Activated CD8-positive, alpha-beta memory T cell treated with anti-CD3 and anti-CD28 coated beads, Interleukin-2, amount 50 U/mL, for 48 hours (primary cell): ENCODE measurements at regions not wholly inside any gene's neighbourhood (a gene's known extent, or its start where the extent isn't known, plus 50 kb on each side); places are given as distances from the start of the nearest gene placed in this dataset.

Source experiments
- DNase-seq: peaks from one replicate; pipeline ENCODE4 v3.0.0-alpha.2; 2020

DNA sequence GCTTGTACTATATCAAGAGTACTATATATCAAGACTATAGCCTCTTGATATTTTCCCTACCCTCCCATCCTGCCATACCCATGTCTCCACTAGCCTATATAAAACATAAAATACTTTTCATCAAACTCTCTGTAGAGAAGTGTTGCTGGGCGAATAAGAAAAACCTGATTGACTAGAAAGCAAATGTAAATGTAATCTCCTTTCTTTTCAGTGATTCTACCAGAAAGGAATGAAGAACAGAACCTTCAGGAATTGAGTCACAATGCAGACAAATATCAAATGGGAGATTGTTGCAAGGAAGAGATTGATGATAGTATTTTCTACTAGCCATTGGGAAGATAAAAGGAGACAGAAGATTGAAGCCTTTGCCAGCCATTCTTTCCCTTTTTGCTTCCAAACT, 89.2 kb downstream of the KCNRG start:
- DNase-seq = no peak

DNA sequence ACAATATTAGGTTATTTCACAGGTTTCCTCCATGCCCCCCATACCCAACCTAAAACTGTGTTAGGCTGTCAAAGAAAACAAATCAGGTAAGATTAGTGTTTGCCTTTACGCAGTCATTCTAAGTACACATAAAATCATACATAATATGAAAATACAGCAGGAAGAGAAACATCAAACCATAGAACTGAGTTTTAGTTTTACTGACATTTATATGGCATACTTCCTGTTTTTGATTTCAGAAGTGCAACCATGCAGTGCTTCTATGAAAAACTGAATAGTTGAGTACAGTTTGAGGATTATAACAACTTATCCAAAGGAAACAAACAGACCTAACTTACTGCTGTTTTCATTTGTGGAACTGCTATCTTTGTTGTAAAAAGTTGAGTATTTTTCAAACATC, 91.3 kb downstream of the KCNRG start:
- DNase-seq = no peak

- no peak for DNase-seq
Observed at GRCh38 chr13:50107205-50107604, 92.0 kb downstream of the KCNRG start.

- no peak for DNase-seq
Observed at GRCh38 chr13:50114961-50115360, 99.7 kb downstream of the KCNRG start.

DNA sequence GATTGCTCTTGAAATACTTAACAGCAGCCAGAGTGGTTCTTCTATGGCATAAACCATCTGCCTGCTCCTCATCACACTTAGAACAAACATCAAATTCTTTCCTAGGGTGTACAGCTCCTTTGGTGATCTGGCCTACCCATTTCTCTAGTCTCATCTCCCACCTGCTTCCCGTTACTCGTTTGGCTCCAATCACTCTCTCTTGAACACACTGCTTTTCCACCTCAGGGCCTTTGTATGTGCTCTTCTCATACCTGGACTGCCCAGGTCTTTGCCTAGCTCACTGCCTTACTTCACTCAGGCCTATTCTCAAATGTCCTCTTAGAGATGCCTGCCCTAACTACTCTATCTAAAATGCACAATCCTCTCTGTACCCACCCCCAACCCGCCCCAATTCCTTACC, 100.5 kb downstream of the KCNRG start:
- DNase-seq = no peak

DNA sequence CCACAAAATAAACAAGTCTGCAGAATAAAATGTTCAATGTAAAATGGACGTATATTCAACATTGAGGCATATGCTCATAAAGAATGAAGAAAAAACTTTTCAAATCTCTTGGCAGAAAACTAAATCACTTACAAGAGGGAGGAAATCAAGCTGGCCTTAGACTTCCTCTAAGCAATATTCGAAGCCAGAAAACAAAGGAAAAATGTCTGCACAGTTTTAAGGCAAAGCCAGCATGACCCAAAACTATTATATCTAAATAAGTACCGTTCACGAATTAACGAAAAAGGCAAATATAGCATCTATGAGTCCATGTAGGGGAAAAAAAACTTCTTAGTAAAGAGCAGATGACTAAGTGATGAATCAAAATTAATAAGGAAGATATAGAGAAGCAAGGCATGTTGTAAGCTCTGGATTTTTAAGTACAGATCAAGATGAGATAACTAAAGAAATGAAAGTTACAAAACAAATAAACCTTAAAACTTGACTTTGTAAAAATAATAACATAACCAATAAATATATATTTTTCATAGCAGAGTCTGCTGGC, 101.3 kb downstream of the KCNRG start:
- DNase-seq = no peak

GRCh38 chr13:50119591-50119990, 104.3 kb downstream of the KCNRG start:
- no peak for DNase-seq

GRCh38 chr13:50122455-50122854, 107.2 kb downstream of the KCNRG start:
- DNase-seq = no peak

DNA sequence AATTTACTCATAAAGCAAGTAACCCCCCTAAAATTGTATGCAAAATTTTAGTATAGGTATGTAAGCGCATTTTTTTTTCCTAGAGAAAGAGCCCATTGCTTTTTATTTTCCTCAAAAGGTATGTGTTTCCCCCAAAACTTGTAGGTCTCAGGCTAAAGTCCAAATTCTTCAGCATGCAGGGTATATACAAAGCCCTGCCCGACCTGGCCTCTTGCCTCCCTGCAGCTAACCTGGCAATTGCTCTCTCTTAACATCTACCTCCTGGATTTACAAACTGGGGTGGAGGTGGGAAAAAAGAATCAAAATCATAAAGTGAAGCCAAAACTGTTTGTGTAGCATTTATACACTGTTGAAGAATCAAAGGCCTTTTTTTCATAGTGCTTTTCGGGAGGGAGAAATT, 107.8 kb downstream of the KCNRG start:
- no peak for DNase-seq

GRCh38 chr13:50123515-50123861, 108.2 kb downstream of the KCNRG start:
- DNase-seq = no peak

- peak; percentile 78 for DNase-seq
Observed at GRCh38 chr13:50123862-50124535, 108.8 kb downstream of the KCNRG start.

DNA sequence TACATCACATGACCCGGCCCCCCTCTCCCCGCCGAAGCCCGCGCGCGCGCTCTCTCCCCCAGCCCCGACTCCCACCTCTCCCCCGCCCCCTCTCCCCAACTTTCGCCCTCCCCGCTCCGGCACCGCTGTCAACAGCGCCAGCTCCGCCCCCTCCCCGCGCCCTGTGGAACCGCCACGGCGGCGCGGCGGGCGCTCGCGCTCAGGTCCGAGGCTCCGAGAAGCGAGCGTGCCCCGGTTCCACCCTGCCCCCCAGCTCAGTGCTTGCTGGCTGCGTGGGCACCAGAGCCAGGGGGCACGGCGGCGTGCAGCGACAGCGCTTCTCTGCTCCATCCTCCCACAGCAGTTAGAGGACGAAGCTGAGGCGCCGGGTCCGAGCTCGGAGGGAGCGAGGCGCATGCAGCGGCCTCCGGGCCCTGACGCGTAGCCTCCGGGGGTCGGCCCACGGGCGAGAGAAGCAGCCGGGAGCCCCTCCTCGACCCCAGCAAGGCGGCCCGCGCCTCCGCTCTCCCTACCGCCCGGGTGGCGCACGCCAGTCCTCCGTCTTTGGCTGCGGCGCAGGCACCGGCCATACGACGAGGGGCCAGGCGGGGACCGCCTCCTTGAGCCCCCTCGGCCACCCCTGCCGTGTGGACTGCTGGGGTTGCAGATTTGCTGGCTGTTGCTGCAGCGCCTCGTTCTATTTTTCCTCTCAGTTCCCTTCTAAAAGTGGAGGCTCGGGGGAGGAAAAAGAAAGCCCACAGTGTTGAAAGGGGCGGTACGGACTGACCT, 109.5 kb downstream of the KCNRG start:
- peak; percentile 90 for DNase-seq

- DNase-seq = no peak
Observed at GRCh38 chr13:50125304-50125553, 110.0 kb downstream of the KCNRG start.

- DNase-seq = peak; percentile 84
Observed at GRCh38 chr13:50125554-50126262, 110.5 kb downstream of the KCNRG start.

- no peak for DNase-seq
Observed at GRCh38 chr13:50126263-50126992, 111.2 kb downstream of the KCNRG start.

DNA sequence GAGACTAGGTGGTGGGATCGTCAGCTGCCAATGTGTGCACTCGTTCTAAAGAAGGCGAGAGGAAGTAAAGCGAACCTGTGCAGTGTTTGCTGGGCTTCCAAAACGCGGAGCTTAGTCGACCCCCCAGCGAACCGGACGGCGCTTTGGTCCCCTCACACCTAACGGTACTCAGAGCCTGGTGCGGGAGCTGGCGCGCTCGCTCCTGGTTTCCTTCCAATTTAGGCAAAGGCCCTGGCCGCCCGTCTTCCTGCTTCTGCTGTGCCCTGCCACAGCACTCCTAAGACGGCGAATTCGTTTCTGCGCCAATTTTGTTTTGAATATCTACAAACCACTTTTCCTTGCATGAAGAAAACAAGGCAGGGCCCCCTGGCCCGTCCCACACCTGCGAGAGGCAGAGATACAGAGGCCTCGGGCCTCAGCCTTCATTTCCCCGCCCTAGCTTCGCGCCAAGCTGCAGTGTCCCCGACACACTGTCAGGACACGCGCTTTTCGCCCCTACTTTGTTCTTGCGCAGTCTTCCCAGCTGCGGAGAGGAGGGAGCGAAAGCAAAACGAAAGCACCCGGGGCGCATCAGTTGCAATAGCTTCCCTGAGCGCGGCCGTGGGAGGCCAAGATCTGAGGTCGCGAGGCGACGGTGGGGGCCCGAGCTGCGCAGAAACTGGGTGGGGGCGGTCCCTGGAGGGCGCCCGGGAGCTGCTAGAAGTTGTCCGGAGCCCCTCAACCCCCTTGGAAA, 111.9 kb downstream of the KCNRG start:
- peak; percentile 69 for DNase-seq

DNA sequence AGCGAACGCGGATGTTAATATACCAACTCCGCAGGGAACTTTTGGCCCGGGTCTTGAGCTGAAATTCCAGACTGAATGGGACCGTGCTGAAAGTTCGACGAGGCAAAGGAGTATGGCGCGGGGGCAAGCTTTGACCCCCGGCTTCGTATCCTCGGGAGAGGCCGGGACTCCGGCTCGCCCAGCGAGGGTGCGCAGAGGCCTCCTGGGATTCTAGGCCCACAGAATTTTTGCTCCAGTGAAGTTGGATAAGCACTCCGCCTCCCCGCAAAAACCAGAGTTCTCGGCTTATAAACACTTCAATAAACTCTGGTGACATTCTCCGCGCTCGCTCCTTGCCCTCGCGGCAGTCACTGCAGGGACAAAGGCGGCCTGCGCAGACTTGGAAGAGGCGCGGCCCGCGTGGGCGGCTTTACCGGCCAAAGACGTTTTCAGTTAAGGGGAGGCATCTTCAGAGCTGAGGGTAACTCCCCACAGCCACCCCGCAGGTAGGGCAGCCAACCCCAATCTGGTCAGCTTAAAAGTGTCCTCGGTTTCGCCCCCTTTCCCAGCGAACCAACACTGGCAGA, 112.6 kb downstream of the KCNRG start:
- no peak for DNase-seq

DNA sequence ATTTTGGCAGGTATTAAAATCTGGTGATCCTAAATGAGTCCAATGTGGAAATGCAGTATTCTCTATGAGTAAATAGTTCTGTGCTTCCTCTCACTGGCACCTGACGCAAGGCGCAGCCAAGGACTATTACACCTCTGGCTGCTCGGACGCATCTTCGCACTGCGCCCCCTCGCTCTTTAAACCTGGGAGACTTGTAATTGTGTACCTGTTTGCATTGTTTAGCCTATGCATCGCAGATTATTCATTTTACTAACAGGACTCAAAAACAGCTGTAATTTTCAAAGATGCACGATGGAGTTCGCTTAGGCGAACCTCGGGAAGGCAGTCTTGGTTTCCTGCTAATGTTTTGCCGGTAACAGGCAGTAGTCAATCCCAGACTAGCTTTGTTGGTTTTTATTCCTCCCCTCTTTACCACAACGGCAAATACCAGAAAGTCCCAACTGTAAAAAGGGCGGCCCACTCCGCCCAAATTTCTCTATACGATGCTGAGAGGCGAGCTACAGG, 113.2 kb downstream of the KCNRG start:
- no peak for DNase-seq

DNA sequence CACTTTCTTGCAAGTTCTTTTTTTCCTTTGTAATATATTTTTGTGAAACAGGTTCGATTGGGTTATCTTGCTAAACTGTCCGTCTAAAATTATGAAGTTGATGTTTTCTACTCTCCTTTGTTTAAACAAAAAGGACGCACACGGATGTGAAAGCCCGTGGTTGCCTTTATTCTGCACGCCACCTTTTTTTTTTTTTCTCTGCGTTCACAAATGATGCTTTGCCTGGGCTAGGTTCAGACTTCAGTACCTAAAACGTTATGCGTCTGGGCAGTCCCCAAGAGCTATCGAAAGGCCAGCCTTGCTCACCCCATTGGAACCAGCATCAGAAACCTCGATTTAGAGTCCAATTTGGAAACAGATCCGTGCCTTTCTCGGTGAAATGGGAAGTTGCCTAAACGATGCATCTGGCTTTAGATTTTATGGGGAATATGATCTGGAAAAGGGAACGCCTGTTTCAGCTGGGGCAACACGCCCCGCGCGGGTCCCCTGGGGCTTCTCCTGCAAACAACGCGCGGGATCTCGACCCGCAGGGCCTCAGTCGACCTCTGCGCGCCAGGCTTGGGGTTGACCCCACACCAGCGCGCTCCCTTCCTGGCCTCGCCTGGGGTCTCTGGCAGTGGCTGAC, 113.9 kb downstream of the KCNRG start:
- DNase-seq = no peak

DNA sequence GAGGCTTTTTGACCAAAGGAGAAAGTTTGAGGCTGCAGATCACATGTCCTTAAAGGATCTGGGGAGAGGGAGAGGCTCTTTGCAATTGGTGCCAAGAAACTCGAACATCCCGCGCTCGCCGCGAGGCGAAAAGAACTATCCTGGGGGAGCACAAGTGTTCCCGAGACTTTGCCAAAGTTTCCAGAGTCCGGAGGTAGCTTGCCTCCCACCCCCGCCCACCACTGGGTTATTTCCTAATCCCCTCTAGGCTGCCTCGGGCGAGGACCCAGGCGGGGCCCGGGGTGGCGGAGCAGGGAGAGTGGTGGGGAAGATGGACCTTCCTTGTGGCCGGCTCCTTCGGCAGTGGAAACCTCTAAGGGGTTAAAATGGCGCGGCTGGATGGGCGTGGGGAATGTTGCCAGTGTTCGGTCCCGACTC, 114.5 kb downstream of the KCNRG start:
- DNase-seq = no peak

DNA sequence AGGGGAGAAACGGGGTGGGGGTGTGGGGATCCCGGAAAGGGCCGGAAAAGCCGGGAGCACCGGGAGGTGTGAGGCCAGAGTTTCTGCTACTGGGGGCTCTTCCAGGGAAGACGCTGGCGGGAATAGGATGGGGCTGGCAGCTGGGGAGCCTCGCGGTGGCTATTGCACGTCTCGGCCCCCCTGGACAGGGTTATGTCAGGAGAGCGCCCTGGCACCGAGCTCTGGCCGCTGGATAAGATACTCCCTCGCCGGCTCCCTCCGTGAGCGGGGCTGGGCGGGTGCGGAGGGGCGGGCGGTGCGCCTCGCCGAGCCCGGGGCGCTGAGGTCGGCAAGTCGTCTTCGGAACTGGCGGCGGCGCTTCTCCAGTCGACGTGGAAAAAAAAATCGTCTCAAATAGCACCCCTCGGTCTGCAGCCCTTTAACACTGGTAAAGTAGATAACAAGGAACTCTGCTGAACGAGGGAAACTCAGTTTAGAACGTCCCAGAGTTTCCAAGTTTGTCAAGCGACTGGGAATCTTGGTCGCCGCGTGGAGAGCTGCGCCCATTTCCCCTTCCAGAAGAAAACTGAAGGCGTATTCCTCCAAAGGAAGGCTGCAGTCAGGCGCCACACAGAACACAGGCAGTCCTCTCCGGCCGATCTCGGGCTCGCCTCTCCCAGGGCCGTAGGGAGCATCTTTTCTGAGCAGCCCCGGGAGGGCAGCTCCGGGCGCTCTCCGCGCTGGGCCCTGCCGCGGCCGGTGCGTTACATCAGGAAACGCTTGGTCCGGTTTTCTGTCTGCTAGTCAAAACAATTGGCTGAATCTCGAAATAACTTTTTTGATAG, 115.1 kb downstream of the KCNRG start:
- peak; percentile 69 for DNase-seq
